Lower lobe of right lung (tissue), 2 donors: ENCODE measurements at regions not wholly inside any gene's neighbourhood (a gene's known extent, or its start where the extent isn't known, plus 50 kb on each side); places are given as distances from the start of the nearest gene placed in this dataset.

ENCODE experiments used
- ATAC-seq, 2 donors: fragments of 200-7000 bp; cut with Tn5 transposase; one replicate each; pipeline ENCODE4 v1.9.1; 2020 to 2022; ENCODE audit warnings: mild to moderate bottlenecking in 2 of 2, moderate library complexity in 2 of 2
- DNase-seq: peaks from one replicate; pipeline ENCODE4 v3.0.0-alpha.2; 2020
- H3K27ac ChIP-seq: fragments of 200-600 bp; one replicate; pipeline ENCODE4 v1.8.0; 2022
- H3K27me3 ChIP-seq: fragments of 200-600 bp; one replicate; pipeline ENCODE4 v1.8.0; 2022; ENCODE audit warnings: low read depth
- H3K36me3 ChIP-seq: fragments of 200-600 bp; one replicate; pipeline ENCODE4 v1.8.0; 2022; ENCODE audit warnings: mild to moderate bottlenecking
- H3K4me1 ChIP-seq: fragments of 200-600 bp; one replicate; pipeline ENCODE4 v1.8.0; 2022
- H3K4me3 ChIP-seq: fragments of 200-600 bp; one replicate; pipeline ENCODE4 v1.8.0; 2022; ENCODE audit warnings: mild to moderate bottlenecking
- H3K9me3 ChIP-seq: fragments of 200-600 bp; one replicate; pipeline ENCODE4 v1.8.0; 2022
- CTCF ChIP-seq: fragments of 200-600 bp; IDR thresholded peaks from one replicate; pipeline ENCODE4 v1.8.0; 2022; ENCODE audit warnings: antibody characterized with exemption, mild to moderate bottlenecking
- intact Hi-C: fragments of 100-400 bp; cut with DNase I; formaldehyde crosslinking; loops from one replicate; pipeline ENCODE4 v1.11.0; 2022
- donor health status: DM: no; HTN: yes; CAD: no; lungs with severe emphysema.

- TF ChIP-seq CTCF, result no peak
- intact Hi-C loops, result no loop called here
- H3K27ac ChIP-seq, result no peak overlapping the region
- DNase-seq, result peak; percentile 43
- no peaks in the 10 kb centered on the region for H3K36me3 ChIP-seq
- peak; percentile 59 to 65 for ATAC-seq
- H3K9me3 ChIP-seq, result no peaks in the 10 kb centered on the region
- H3K4me3 ChIP-seq, result no peak overlapping the region
- no peaks in the 10 kb centered on the region for H3K4me1 ChIP-seq
- no peaks in the 10 kb centered on the region for H3K27me3 ChIP-seq
Measured at GRCh38 chr2:128425731-128426620, 107.3 kb upstream of the HS6ST1 start.

- H3K27me3 ChIP-seq, result no peaks in the 10 kb centered on the region
- no peaks in the 10 kb centered on the region for H3K4me1 ChIP-seq
- intact Hi-C loops, result no loop called here
- ATAC-seq, result no peak
- TF ChIP-seq CTCF, result no peak
- no peak overlapping the region for H3K27ac ChIP-seq
- no peaks in the 10 kb centered on the region for H3K36me3 ChIP-seq
- no peaks in the 10 kb centered on the region for H3K9me3 ChIP-seq
- no peak for DNase-seq
- H3K4me3 ChIP-seq, result no peak overlapping the region
Measured at GRCh38 chr2:128427413-128427755, 108.7 kb upstream of the HS6ST1 start.

- Histone ChIP-seq H3K27ac (no peak overlapping the region), H3K27me3 (no peaks in the 10 kb centered on the region), H3K36me3 (no peaks in the 10 kb centered on the region), H3K4me3 (no peak overlapping the region), H3K9me3 (no peaks in the 10 kb centered on the region), H3K4me1 (no peaks in the 10 kb centered on the region)
- intact Hi-C loops, result no loop called here
- ATAC-seq (no peak), DNase-seq (no peak)
- no peak for TF ChIP-seq CTCF
Measured at GRCh38 chr2:128428415-128428814, 109.7 kb upstream of the HS6ST1 start.

- Histone ChIP-seq H3K27ac (no peak overlapping the region), H3K9me3 (no peaks in the 10 kb centered on the region), H3K4me3 (no peak overlapping the region), H3K4me1 (no peaks in the 10 kb centered on the region), H3K36me3 (no peaks in the 10 kb centered on the region), H3K27me3 (no peaks in the 10 kb centered on the region)
- ATAC-seq (no peak), DNase-seq (no peak)
- no peak for TF ChIP-seq CTCF
- intact Hi-C loops, result no loop called here
Measured at GRCh38 chr2:128432423-128432822, 113.8 kb upstream of the HS6ST1 start.

GRCh38 chr2:128433911-128434550 lies 115.4 kb upstream of the HS6ST1 start:
- DNase-seq, result no peak
- TF ChIP-seq CTCF, result no peak
- H3K27me3 ChIP-seq, result no peaks in the 10 kb centered on the region
- no peak overlapping the region for H3K4me3 ChIP-seq
- ATAC-seq, result no peak
- no peaks in the 10 kb centered on the region for H3K36me3 ChIP-seq
- intact Hi-C loops, result no loop called here
- H3K9me3 ChIP-seq, result no peaks in the 10 kb centered on the region
- no peaks in the 10 kb centered on the region for H3K4me1 ChIP-seq
- no peak overlapping the region for H3K27ac ChIP-seq
